HepG2 (cell line): ENCODE measurements at regions not wholly inside any gene's neighbourhood (a gene's known extent, or its start where the extent isn't known, plus 50 kb on each side); places are given as distances from the start of the nearest gene placed in this dataset.

Experiments
- ARNT ChIP-seq: fragments of 450-650 bp; IDR thresholded peaks from 2 replicates; pipeline ENCODE4 v1.6.1; 2017
- ATF1 ChIP-seq: IDR thresholded peaks from 2 replicates; pipeline ENCODE4 v1.6.1; 2016; ENCODE audit warnings: mild to moderate bottlenecking, control low read depth
- BORCS8-MEF2B ChIP-seq: sonication (generic); formaldehyde crosslinking; IDR thresholded peaks from 2 replicates; pipeline ENCODE4 v1.8.0; 2022; ENCODE audit warnings: mild to moderate bottlenecking, missing genetic modification reagents
- DBP ChIP-seq: sonication (generic); formaldehyde crosslinking; IDR thresholded peaks from 2 replicates; pipeline ENCODE4 v1.4.0; 2020; ENCODE audit warnings: missing genetic modification reagents; ENCODE audit errors: not compliant biosample characterization
- ESRRA ChIP-seq: sonication (generic); formaldehyde crosslinking; IDR thresholded peaks from 2 replicates; pipeline ENCODE4 v1.5.1; 2020; ENCODE audit warnings: mild to moderate bottlenecking, low read depth, missing genetic modification reagents
- GTF3A ChIP-seq: sonication (generic); formaldehyde crosslinking; conservative IDR thresholded peaks from 2 replicates; pipeline ENCODE4 v1.4.0; 2020; ENCODE audit warnings: mild to moderate bottlenecking, missing genetic modification reagents
- HNRNPLL ChIP-seq: fragments of 200-400 bp; formaldehyde crosslinking; IDR thresholded peaks from 2 replicates; pipeline ENCODE4 v1.6.1; 2017; ENCODE audit warnings: mild to moderate bottlenecking, low read depth, low read length; ENCODE audit not compliant: poor library complexity, severe bottlenecking
- KAT8 ChIP-seq: IDR thresholded peaks from 2 replicates; pipeline ENCODE4 v1.6.1; 2016; ENCODE audit warnings: missing genetic modification reagents, missing compliant biosample characterization
- MTERF4 ChIP-seq: sonication (generic); formaldehyde crosslinking; IDR thresholded peaks from 2 replicates; pipeline ENCODE4 v1.8.0; 2023; ENCODE audit warnings: mild to moderate bottlenecking, missing genetic modification reagents
- NCOA1 ChIP-seq: sonication (generic); formaldehyde crosslinking; IDR thresholded peaks from 2 replicates; pipeline ENCODE4 v1.9.0; 2021; ENCODE audit warnings: missing genetic modification reagents
- PAWR ChIP-seq: sonication (generic); formaldehyde crosslinking; IDR thresholded peaks from 2 replicates; pipeline ENCODE4 v1.4.0; 2020; ENCODE audit warnings: missing genetic modification reagents, mild to moderate bottlenecking, borderline replicate concordance
- RBM22 ChIP-seq: fragments of 200-400 bp; formaldehyde crosslinking; optimal IDR thresholded peaks from 2 replicates; pipeline ENCODE3; 2017; ENCODE audit warnings: mild to moderate bottlenecking, low read length, moderate library complexity
- SMAD9 ChIP-seq: sonication (generic); formaldehyde crosslinking; IDR thresholded peaks from 2 replicates; pipeline ENCODE4 v1.5.1; 2020; ENCODE audit warnings: mild to moderate bottlenecking, missing genetic modification reagents
- TEF ChIP-seq: sonication (generic); formaldehyde crosslinking; IDR thresholded peaks from 2 replicates; pipeline ENCODE4 v1.5.0; 2020; ENCODE audit warnings: missing genetic modification reagents
- TRAFD1 ChIP-seq: sonication (generic); formaldehyde crosslinking; IDR thresholded peaks from 2 replicates; pipeline ENCODE4 v1.5.1; 2020; ENCODE audit warnings: missing genetic modification reagents, mild to moderate bottlenecking, borderline replicate concordance
- ZNF3 ChIP-seq: IDR thresholded peaks from 2 replicates; pipeline ENCODE4 v1.7.0; 2017; ENCODE audit warnings: inconsistent platforms
- ZNF331 ChIP-seq: sonication (generic); formaldehyde crosslinking; IDR thresholded peaks from 2 replicates; pipeline ENCODE4 v1.4.0; 2020; ENCODE audit warnings: missing genetic modification reagents
- ZNF512B ChIP-seq: sonication (generic); formaldehyde crosslinking; IDR thresholded peaks from 2 replicates; pipeline ENCODE4 v1.5.1; 2020; ENCODE audit warnings: missing genetic modification reagents, mild to moderate bottlenecking, borderline replicate concordance
- ZNF576 ChIP-seq: sonication (generic); formaldehyde crosslinking; IDR thresholded peaks from 2 replicates; pipeline ENCODE4 v1.4.0; 2020; ENCODE audit warnings: mild to moderate bottlenecking, missing genetic modification reagents
- ZNF577 ChIP-seq: sonication (generic); formaldehyde crosslinking; IDR thresholded peaks from 2 replicates; pipeline ENCODE4 v1.4.0; 2020; ENCODE audit warnings: mild to moderate bottlenecking, low read depth, missing genetic modification reagents, borderline replicate concordance
- ZNF747 ChIP-seq: sonication (generic); formaldehyde crosslinking; IDR thresholded peaks from 2 replicates; pipeline ENCODE4 v1.8.1; 2023; ENCODE audit warnings: missing genetic modification reagents, mild to moderate bottlenecking, borderline replicate concordance
- ZNF770 ChIP-seq: sonication (generic); formaldehyde crosslinking; IDR thresholded peaks from 2 replicates; pipeline ENCODE4 v1.5.0; 2020; ENCODE audit warnings: mild to moderate bottlenecking, missing genetic modification reagents

- no peak for TF ChIP-seq ZNF576 (CRISPR knock-in tag)
- no peak for TF ChIP-seq TEF (CRISPR knock-in tag)
- TF ChIP-seq ZNF3 (CRISPR knock-in tag), result no peak
- TF ChIP-seq SMAD9 (CRISPR knock-in tag), result no peak
- TF ChIP-seq ZNF331 (CRISPR knock-in tag), result peak; percentile 61; the same call in 1 of the 2 replicates
- TF ChIP-seq RBM22, result no peak
- TF ChIP-seq ESRRA, result no peak
- no peak for TF ChIP-seq ZNF770 (CRISPR knock-in tag)
- no peak for TF ChIP-seq TRAFD1 (CRISPR knock-in tag)
- TF ChIP-seq ARNT, result no peak
- TF ChIP-seq ZNF747 (CRISPR knock-in tag), result no peak
- peak; percentile 64 for TF ChIP-seq ATF1
- peak; percentile 93 for TF ChIP-seq NCOA1
- peak; percentile 75 for TF ChIP-seq KAT8 (CRISPR knock-in tag)
- TF ChIP-seq DBP, result no peak
- no peak for TF ChIP-seq ZNF512B
- TF ChIP-seq HNRNPLL, result no peak
- no peak for TF ChIP-seq PAWR
- TF ChIP-seq ZNF577 (CRISPR knock-in tag), result no peak
- no peak for TF ChIP-seq BORCS8-MEF2B (CRISPR knock-in tag)
- no peak for TF ChIP-seq MTERF4 (CRISPR knock-in tag)
- no peak for TF ChIP-seq GTF3A (CRISPR knock-in tag)
Observed at GRCh38 chr3:20320489-20320888, 134.5 kb upstream of the SGO1 start (continued).
